SH-SY5Y (cell line): ENCODE measurements at regions not wholly inside any gene's neighbourhood (a gene's known extent, or its start where the extent isn't known, plus 50 kb on each side); places are given as distances from the start of the nearest gene placed in this dataset.

Source experiments
- GATA2 ChIP-seq: IDR thresholded peaks from 2 replicates; pipeline ENCODE4 v1.6.1; 2011; ENCODE audit warnings: mild to moderate bottlenecking, low read depth, low read length
- GATA3 ChIP-seq: IDR thresholded peaks from 2 replicates; pipeline ENCODE4 v1.6.1; 2011; ENCODE audit warnings: low read depth, mild to moderate bottlenecking, low read length, moderate library complexity

DNA sequence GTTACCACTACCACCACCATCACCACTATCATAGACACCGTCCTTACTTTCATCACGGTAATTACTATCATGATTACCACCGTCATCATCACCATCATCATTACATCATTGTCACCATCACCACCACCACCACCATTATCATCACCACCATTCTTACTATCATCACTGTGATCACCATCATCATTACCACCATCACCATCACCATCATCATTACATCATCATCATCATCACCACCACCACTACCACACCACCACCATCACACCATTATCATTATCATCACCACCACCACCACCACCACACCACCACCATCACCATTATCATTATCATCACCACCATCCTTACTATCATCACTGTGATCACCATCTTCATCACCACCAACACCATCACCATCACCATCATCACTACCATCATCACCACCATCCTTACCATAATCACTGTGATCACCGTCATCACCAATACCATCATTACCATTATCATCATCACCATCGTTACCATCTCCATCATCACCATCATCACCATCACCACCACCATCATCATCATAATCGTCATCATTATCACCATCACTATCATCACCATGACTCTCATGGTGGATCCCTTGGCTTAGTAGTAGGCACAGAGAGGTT, 244.4 kb upstream of the C1orf174 start:
- TF ChIP-seq GATA2 (no peak), GATA3 (no peak)

- TF ChIP-seq GATA2 (no peak), GATA3 (no peak)
Measured at GRCh38 chr1:4146101-4146500, 246.0 kb upstream of the C1orf174 start.

DNA sequence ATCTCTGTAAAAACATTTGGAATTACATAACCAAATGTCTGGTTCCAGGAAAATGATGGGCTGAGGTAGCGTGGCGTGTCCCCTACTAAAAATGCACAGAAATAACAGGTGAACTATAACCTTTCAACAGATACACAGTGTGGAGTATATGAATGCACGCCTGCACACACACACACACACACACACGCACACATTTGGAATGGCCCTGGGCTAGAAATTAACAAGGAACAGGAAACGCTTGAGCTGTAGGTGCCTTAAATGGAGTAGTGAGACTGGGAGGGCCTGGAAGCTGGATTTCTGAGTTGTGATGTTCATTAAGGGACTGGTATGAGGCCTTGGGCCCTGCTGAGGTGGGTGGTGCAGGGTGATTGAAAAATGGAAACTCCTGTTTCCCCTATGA, 246.5 kb upstream of the C1orf174 start:
- TF ChIP-seq GATA2 (no peak), GATA3 (no peak)

GRCh38 chr1:4147509-4147908, 247.4 kb upstream of the C1orf174 start:
- TF ChIP-seq GATA2 = no peak
- no peak for TF ChIP-seq GATA3

DNA sequence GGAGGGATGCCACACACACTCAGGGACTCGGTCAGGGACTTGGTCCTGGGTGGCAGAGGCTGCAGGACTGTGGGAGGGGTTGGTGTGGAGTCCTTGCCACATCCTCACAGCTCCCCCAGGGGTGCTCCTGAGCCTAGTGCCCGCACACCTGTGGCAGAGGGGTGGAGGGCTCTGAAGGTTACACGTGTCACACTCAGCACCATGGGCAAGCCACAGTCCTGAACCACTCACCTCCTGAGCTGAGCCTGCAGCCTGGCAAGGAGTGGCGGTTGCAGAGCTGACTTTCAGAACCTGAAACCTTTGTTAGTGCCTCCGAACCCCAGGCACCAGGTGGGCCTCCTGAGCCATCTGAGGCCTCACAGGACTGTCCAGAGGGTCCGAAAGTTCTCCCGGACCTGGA, 249.2 kb upstream of the C1orf174 start:
- no peak for TF ChIP-seq GATA2
- no peak for TF ChIP-seq GATA3

- no peak for TF ChIP-seq GATA3
- no peak for TF ChIP-seq GATA2
Measured at GRCh38 chr1:4149831-4150230, 249.8 kb upstream of the C1orf174 start.

GRCh38 chr1:4150262-4150661, 250.2 kb upstream of the C1orf174 start:
- TF ChIP-seq GATA3 (no peak), GATA2 (no peak)

DNA sequence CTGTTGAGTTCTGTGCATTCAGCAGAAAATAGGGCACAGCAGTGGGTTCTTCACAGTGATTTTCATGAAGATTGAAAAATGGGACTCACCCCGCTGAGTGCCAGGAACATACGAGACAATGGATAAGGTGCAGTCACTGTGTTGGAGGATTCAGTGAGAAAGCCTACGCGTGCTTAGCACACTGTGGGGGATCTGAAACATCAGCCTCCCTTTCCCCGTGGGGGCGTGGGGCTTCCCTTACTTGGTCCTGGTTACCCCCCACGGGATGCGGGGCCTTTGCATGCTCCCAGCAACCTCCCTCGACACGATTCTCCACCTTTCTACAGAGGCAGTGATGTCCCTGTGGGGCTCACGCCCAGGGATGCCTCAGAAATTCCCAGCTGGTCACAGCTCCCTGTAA, 252.2 kb upstream of the C1orf174 start:
- no peak for TF ChIP-seq GATA3
- TF ChIP-seq GATA2 = no peak

GRCh38 chr1:4153571-4153970, 253.5 kb upstream of the C1orf174 start:
- no peak for TF ChIP-seq GATA3

DNA sequence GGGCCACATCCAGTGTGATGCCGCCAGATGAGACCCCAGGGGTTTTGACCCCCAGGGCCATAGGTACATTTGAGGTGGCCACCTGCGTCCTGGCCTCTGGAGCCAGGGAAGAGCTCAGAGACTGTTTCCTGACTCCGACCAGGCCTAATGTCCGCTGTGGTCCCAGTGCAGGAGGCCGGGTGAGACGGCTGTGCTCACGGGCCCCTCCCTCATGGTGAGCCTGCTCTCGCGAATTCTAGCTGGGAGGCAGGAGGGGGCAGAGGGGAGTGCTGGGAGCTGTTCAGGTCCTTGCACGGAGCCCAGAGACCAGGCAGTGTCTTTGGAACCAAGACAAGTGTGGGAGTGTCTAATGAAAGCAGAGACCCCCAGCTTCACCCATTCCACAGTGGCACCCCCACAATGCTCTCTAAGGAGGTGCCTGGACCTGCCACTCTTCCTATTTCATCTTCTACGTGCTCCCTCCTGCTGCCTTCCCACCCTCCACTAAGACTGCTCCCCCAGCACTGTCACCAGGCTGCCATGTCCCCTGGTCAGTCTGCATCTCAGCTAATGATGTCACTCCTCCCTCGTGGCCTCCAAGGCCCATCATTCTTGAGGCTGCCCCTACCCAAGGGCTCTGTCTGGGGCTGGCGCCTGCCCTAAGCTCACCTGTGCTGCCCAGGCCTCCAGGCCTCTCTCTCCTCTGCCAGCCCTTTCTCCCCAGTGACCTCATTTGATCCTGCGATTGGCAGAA, 256.3 kb upstream of the C1orf174 start:
- TF ChIP-seq GATA2 = no peak

DNA sequence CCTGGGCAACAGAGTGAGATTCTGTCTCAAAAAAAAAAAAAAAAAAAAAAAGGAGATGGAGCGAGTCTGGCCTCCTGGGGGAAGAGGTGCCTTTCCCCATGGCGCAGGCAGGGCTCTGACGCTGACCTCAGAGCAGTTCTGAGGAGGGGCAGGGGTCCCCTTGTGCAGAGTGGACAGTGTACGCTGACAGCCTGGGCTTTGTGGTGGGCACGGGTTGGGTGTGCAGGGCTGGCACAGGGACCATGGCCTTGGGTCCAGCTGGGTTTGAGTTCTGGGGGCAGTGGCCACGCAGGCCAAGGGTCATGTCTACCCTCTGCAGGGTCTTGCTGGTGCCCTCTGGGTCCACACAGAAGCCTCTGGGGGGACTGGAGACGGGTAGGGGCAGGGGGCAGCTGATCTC, 260.1 kb upstream of the C1orf174 start:
- TF ChIP-seq GATA2 (no peak), GATA3 (no peak)

GRCh38 chr1:4161366-4162006, 261.4 kb upstream of the C1orf174 start:
- no peak for TF ChIP-seq GATA2
- TF ChIP-seq GATA3 = no peak

- TF ChIP-seq GATA2 (no peak), GATA3 (no peak)
Measured at GRCh38 chr1:4164965-4165364, 264.9 kb upstream of the C1orf174 start.

DNA sequence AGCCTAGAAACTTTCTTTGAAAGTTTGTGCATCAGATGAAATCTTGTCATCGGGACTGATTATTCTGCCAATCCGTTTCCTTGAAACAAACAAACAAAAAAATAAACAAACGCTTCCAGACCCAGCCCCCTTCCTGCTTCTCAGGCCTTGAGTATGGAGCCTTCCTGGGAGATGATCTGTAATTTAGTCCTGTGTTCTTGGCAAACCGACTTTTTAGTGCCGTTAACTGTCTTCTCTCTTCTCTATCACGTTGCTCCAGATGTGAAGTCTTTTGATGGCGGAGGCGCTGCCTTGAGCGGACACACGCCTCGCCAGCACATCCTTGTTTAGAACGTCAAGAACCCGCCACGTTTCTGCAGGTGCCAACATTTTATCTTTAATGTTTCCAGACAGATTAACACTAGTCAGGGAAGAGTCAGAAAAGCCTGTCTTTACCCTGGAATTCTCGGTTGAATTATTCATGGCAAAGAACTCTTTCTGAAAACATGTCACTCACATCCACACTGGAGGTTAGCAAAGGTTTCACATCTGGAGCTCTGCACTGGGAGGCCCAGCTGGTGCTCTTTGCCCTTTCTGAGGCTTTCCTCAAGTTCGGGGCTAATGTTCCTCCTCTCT, 265.7 kb upstream of the C1orf174 start:
- no peak for TF ChIP-seq GATA2
- no peak for TF ChIP-seq GATA3

GRCh38 chr1:4166713-4167112, 266.6 kb upstream of the C1orf174 start:
- TF ChIP-seq GATA2 (no peak), GATA3 (no peak)
